ENCODE measurements at regions not wholly inside any gene's neighbourhood (a gene's known extent, or its start where the extent isn't known, plus 50 kb on each side); places are given as distances from the start of the nearest gene placed in this dataset.

DNA sequence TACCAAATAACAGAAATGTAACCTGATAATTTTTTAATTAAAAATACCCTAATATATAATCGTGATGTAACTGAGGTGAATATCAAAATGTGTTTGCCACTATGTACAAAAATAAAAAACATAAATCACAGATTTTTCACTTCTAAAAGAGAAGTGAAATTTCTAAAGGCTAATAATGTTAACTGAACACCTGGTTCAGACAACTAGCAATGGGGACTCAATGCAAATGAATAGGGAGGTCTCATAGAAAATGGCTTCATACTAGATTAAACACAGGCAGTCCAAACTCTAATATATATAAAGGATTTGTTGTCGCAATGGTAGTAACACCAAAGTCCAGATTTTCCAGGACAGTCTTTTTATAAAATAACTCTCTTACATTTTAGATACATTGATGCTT, 365.4 kb upstream of the ATP2B1 start:
- TF ChIP-seq, protein P1, sequence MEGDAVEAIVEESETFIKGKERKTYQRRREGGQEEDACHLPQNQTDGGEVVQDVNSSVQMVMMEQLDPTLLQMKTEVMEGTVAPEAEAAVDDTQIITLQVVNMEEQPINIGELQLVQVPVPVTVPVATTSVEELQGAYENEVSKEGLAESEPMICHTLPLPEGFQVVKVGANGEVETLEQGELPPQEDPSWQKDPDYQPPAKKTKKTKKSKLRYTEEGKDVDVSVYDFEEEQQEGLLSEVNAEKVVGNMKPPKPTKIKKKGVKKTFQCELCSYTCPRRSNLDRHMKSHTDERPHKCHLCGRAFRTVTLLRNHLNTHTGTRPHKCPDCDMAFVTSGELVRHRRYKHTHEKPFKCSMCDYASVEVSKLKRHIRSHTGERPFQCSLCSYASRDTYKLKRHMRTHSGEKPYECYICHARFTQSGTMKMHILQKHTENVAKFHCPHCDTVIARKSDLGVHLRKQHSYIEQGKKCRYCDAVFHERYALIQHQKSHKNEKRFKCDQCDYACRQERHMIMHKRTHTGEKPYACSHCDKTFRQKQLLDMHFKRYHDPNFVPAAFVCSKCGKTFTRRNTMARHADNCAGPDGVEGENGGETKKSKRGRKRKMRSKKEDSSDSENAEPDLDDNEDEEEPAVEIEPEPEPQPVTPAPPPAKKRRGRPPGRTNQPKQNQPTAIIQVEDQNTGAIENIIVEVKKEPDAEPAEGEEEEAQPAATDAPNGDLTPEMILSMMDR (IDR thresholded peaks at IDR 0.05) = no peak
- TF ChIP-seq POLR2A (IDR thresholded peaks at IDR 0.05) = no peak

All from heart left ventricle (tissue), 13 donors.